Duodenal mucosa (tissue), 2 donors: ENCODE measurements at regions not wholly inside any gene's neighbourhood (a gene's known extent, or its start where the extent isn't known, plus 50 kb on each side); places are given as distances from the start of the nearest gene placed in this dataset.
"Not testable (repeated sequence)": the region's sequence is repeated elsewhere in the genome, so short reads cannot be mapped to it uniquely, and the experiment has no call there.

Source experiments
- H3K27ac ChIP-seq: one replicate; pipeline ENCODE4 v1.7.0; 2013; ENCODE audit warnings: low read depth, low read length
- H3K27me3 ChIP-seq, 2 donors: one replicate each; pipeline ENCODE4 v1.7.0; 2013; ENCODE audit warnings: low read length in 2 of 2, control low read depth in 1 of 2; ENCODE audit not compliant: insufficient read depth in 2 of 2, control insufficient read depth in 1 of 2
- H3K36me3 ChIP-seq, 2 donors: one replicate each; pipeline ENCODE4 v1.7.0; 2013; ENCODE audit warnings: low read length in 2 of 2, control low read depth in 1 of 2; ENCODE audit not compliant: insufficient read depth in 2 of 2, control insufficient read depth in 1 of 2
- H3K4me1 ChIP-seq, 2 donors: one replicate each; pipeline ENCODE4 v1.7.0; 2013; ENCODE audit warnings: low read length in 2 of 2, control low read depth in 1 of 2; ENCODE audit not compliant: insufficient read depth in 2 of 2, control insufficient read depth in 1 of 2
- H3K4me3 ChIP-seq, 2 donors: one replicate each; pipeline ENCODE4 v1.7.0; 2013; ENCODE audit warnings: low read length in 2 of 2, low read depth in 1 of 2
- H3K9ac ChIP-seq, 2 donors: one replicate each; pipeline ENCODE4 v1.7.0; 2013; ENCODE audit warnings: low read length in 2 of 2, low read depth in 1 of 2
- H3K9me3 ChIP-seq, 2 donors: one replicate each; pipeline ENCODE4 v1.7.0; 2013; ENCODE audit warnings: low read length in 2 of 2, control low read depth in 1 of 2; ENCODE audit not compliant: control insufficient read depth in 1 of 2

DNA sequence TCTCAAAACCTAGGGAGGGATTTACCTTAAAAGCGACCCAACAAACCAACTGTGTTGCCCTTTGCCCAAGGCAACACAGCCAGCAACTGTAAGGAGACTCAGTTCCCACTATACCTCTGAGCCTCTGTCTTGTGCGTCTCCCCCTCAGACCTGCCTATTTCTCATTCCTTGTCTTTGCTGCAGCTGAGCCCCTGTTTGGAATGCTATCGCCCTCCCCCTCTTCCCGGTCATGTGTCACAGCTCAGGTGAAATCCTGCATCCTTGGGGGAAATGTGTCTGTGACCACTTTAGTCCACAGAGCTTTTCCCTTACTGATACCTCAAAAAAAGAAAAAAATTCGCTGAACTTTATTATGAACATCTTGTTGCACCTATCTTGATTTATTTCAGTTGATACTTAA lies 52.0 kb upstream of the LRIG1 start:
- Histone ChIP-seq H3K4me3 (no peak overlapping the region), H3K36me3 (no peaks in the 10 kb centered on the region), H3K27me3 (no peaks in the 10 kb centered on the region), H3K4me1 (no peaks in the 10 kb centered on the region), H3K27ac (no peak overlapping the region), H3K9me3 (no peaks in the 10 kb centered on the region), H3K9ac (no peak overlapping the region)

DNA sequence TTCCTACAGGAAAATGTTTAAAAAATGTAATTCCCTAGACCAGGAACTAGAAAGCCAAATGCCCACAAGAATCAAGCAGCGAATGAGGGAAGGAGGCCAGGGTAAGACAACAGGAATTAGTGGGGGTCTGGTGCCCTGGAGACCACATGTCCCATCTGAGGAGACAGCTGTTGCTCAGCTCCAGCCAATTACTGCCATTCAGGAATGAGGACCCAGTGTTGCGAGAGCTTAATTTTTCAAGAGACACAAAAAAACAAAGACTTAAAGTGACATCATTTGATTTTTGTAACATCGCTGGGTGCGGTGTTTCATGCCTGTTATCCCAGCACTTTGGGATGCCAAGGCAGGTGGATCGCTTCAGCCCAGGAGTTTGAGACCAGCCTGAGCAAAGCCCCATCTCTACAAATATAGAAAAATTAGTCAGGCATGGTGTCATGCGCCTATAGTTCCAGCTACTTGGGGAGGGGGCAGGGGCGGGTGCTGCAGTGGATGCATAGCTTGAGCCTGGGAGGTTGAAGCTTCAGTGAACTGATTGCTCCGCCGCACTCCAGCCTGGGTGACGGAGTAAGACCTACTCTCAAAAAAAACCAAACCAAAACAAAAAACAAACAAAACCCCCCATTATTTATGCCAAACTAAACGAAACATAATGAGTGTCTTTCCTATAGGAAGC lies 52.8 kb upstream of the LRIG1 start:
- H3K9me3 ChIP-seq: no peaks in the 10 kb centered on the region
- no peaks in the 10 kb centered on the region for H3K36me3 ChIP-seq
- no peak overlapping the region for H3K4me3 ChIP-seq
- no peak overlapping the region for H3K9ac ChIP-seq
- no peaks in the 10 kb centered on the region for H3K27me3 ChIP-seq
- no peak overlapping the region for H3K27ac ChIP-seq
- H3K4me1 ChIP-seq: no peaks in the 10 kb centered on the region

DNA sequence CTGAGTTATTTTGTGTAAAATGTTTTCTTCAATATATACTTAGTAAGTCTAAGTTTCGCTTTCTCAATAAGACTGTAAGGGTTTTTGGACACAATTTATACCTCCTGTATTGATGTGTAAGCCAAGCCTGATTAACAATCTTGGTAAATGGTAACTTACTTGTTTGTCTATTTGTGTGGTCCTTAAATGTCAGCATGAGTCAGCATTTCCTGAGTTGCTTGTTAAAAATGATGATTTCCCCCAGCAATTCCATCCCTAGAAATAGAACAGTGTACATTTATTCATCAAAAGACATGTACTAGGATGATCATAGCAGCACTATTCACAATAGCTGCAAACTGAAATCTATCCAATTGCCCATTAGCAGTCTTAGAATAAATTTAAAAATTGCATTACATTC lies 53.4 kb upstream of the LRIG1 start:
- Histone ChIP-seq H3K27me3 (no peaks in the 10 kb centered on the region), H3K27ac (no peak overlapping the region), H3K4me1 (no peaks in the 10 kb centered on the region), H3K36me3 (no peaks in the 10 kb centered on the region), H3K9me3 (no peaks in the 10 kb centered on the region), H3K9ac (no peak overlapping the region), H3K4me3 (no peak overlapping the region)

DNA sequence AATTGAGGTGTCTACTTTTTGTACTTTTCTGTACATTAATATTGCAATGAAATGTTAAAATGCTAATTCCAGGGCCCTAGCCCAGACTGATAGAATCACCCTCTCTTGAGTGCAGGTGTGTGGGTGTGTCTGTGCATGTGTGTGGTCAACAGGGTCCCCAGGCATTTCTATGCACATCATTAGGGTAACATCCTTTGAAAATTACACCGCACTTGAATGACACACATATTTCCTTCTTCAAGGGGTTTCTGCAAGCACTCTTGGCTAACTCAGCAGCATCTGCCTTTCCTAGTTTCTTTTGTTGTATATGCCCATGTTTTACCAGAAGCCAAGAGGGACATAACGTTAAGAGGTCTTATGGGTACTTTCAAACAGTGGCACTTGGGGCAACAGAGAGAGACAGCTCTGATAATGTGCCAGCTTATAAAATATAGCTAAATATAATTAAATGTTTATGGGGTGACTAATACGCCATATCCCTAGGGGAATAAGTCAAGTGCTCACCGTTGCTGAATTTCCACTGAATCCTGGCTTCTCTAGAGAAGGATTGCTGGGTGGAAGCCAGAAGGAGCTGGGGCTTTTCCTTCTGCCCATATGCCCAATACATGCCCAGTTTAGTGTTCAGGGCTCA lies 54.5 kb upstream of the LRIG1 start:
- no peaks in the 10 kb centered on the region for H3K4me1 ChIP-seq
- H3K27ac ChIP-seq: no peak overlapping the region
- H3K4me3 ChIP-seq: no peak overlapping the region
- no peak overlapping the region for H3K9ac ChIP-seq
- H3K36me3 ChIP-seq: no peaks in the 10 kb centered on the region
- H3K9me3 ChIP-seq: no peaks in the 10 kb centered on the region
- H3K27me3 ChIP-seq: no peaks in the 10 kb centered on the region

DNA sequence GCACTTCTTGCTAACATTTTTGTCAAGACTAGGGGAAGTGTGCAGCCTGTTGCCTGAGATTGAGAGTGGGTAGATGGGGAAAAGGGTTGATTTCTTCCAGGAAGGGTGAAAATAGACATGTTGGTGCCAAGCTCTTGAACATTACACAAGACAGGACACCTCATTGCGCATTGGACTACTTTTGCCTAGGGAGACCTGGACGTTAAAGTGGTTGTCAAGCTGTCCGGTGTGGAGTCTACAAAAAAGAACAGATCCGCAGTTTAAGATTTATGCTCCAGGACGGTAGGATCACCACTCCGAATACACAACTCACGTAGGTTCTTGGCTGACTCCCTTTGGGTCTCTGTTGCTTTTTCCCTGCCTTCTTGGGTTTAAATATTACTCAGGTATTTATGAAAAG lies 56.3 kb upstream of the LRIG1 start:
- H3K4me3 ChIP-seq: no peak overlapping the region
- no peaks in the 10 kb centered on the region for H3K9me3 ChIP-seq
- H3K27me3 ChIP-seq: no peaks in the 10 kb centered on the region
- no peaks in the 10 kb centered on the region for H3K4me1 ChIP-seq
- H3K36me3 ChIP-seq: no peaks in the 10 kb centered on the region
- H3K27ac ChIP-seq: no peak overlapping the region
- H3K9ac ChIP-seq: no peak overlapping the region

DNA sequence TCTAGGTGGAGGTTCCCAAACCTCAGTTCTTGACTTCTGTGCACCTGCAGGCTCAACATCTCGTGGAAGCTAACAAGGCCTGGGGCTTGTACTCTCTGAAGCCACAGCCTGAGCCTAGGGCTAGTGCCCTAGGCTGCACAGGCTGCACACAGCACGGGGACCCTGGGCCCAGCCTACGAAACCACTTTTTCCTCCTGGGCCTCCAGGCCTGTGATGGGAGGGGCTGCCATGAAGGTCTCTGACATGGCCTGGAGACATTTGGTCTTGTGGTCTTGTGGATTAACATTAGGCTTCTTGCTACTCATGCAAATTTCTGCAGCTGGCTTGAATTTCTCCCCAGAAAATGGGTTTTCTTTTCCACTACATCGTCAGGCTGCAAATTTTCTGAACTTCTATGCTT lies 59.1 kb upstream of the LRIG1 start:
- H3K4me3 ChIP-seq, H3K27me3 ChIP-seq, H3K27ac ChIP-seq, H3K36me3 ChIP-seq, H3K9ac ChIP-seq, H3K4me1 ChIP-seq, H3K9me3 ChIP-seq: not testable (repeated sequence)

DNA sequence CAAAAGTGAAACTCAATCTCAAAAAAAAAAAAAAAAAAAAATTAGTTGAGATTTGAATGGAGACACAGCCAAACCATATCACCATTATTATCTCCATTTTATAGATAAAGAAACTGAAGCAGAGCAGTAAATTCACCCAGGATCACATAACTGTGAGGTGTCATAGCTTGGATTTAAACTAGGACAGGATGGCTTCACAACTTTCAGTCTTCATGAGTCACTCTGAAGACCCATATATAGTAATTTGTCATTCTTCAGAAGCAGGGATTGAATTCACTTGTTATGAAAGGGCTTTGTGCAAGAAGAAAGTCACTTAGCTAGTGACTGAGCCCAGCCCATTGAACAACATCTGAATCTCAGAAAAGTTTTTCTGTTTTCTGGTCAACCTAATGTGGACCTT lies 60.5 kb upstream of the LRIG1 start:
- no peaks in the 10 kb centered on the region for H3K9me3 ChIP-seq
- no peaks in the 10 kb centered on the region for H3K36me3 ChIP-seq
- no peak overlapping the region for H3K4me3 ChIP-seq
- H3K9ac ChIP-seq: no peak overlapping the region
- H3K27ac ChIP-seq: no peak overlapping the region
- no peaks in the 10 kb centered on the region for H3K4me1 ChIP-seq
- no peaks in the 10 kb centered on the region for H3K27me3 ChIP-seq

DNA sequence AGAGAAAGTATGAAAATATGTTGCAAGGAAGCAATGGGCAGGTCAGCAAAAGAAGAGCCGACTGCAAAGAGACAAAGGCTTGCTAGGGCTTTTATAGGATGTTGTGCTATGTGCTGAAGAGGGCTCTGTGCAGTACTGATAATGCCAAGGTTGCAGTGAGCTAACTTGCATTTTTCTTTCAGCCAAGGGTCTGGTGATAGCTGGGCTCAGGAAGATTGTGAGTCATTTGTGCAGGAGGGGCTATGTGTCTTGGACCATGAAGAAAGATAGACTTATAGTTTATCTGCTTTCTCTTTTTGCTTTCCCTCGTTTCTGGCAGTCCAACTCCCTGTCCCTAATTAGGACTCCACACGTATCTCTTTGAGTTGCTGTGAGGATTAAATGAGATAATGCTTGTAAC lies 64.5 kb upstream of the LRIG1 start:
- H3K9me3 ChIP-seq: no peaks in the 10 kb centered on the region
- no peaks in the 10 kb centered on the region for H3K4me1 ChIP-seq
- H3K27ac ChIP-seq: no peak overlapping the region
- no peak overlapping the region for H3K9ac ChIP-seq
- no peaks in the 10 kb centered on the region for H3K27me3 ChIP-seq
- no peak overlapping the region for H3K4me3 ChIP-seq
- H3K36me3 ChIP-seq: no peaks in the 10 kb centered on the region

DNA sequence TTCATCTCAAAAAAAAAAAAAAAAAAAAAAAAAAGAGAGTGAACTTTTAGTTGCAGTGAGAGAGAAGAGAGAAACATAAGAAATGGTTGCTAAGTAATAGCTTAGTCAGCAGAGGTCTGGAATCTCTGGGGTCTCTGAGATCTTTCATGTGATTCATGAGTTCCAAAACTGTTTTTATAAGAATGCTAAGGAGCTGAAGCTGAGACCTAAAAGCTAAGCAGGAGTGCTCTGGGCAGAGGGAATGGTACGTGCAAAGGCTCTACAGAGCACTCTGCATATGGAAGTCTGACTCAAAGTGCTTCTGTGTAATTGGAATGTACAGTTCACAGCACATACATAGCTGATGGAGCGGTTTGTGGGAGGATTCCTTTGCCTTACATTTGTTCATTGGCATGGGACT lies 66.3 kb upstream of the LRIG1 start:
- Histone ChIP-seq H3K9me3 (no peaks in the 10 kb centered on the region), H3K27ac (no peak overlapping the region), H3K27me3 (no peaks in the 10 kb centered on the region), H3K36me3 (no peaks in the 10 kb centered on the region), H3K9ac (no peak overlapping the region), H3K4me1 (no peaks in the 10 kb centered on the region), H3K4me3 (no peak overlapping the region)

DNA sequence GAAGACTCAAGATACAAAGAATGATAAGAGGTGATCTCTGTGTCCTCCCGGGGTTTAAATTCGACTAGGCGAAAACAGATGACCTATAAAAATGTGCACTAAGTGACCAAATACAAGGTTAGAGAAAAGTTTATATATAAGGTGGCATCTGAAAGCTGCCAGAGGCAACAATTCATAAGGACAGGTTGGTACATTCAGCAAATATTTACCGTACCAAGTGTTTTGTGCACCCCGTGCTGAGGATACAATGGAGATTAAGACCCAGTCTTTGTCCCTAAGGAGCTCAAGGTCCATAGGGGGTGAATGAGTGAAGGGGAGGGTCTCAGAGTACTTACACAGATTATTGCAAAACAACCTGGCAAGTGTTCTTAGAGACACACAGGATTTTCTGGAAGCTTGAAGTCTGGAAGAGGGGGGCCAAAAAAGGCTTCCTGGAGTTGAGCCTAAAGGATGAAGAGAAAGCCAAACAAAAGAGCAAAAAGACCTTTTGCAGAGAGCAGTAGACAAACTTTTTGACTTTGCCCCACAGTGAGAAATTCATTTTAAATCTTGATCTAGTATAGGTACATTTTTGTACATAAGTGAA lies 71.4 kb upstream of the LRIG1 start:
- Histone ChIP-seq H3K4me1 (no peaks in the 10 kb centered on the region), H3K4me3 (no peak overlapping the region), H3K27me3 (no peaks in the 10 kb centered on the region), H3K9ac (no peak overlapping the region), H3K36me3 (no peaks in the 10 kb centered on the region), H3K27ac (no peak overlapping the region), H3K9me3 (no peaks in the 10 kb centered on the region)
